ENCODE measurements at regions not wholly inside any gene's neighbourhood (a gene's known extent, or its start where the extent isn't known, plus 50 kb on each side); places are given as distances from the start of the nearest gene placed in this dataset.

GRCh38 chr9:2916382-2916985 is 72.6 kb upstream of the PUM3 start:
- DNase-seq (ENCODE audit: low spot score), result no peak
- TF ChIP-seq, protein P1, sequence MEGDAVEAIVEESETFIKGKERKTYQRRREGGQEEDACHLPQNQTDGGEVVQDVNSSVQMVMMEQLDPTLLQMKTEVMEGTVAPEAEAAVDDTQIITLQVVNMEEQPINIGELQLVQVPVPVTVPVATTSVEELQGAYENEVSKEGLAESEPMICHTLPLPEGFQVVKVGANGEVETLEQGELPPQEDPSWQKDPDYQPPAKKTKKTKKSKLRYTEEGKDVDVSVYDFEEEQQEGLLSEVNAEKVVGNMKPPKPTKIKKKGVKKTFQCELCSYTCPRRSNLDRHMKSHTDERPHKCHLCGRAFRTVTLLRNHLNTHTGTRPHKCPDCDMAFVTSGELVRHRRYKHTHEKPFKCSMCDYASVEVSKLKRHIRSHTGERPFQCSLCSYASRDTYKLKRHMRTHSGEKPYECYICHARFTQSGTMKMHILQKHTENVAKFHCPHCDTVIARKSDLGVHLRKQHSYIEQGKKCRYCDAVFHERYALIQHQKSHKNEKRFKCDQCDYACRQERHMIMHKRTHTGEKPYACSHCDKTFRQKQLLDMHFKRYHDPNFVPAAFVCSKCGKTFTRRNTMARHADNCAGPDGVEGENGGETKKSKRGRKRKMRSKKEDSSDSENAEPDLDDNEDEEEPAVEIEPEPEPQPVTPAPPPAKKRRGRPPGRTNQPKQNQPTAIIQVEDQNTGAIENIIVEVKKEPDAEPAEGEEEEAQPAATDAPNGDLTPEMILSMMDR (IDR thresholded peaks at IDR 0.05; ENCODE audit: unreplicated experiment), result no peak
- Mint-ChIP-seq H3K27me3 (ENCODE audit: unreplicated experiment) (no peaks in the 10 kb centered on the region), H3K4me3 (ENCODE audit: unreplicated experiment) (no peak overlapping the region), H3K9me3 (ENCODE audit: unreplicated experiment) (no peaks in the 10 kb centered on the region), H3K27ac (ENCODE audit: unreplicated experiment) (no peak overlapping the region), H3K36me3 (ENCODE audit: low read depth, unreplicated experiment) (no peaks in the 10 kb centered on the region), H3K4me1 (ENCODE audit: unreplicated experiment) (peaks cover 2% of the 10 kb centered on the region)

GRCh38 chr9:2913026-2913425 is 69.1 kb upstream of the PUM3 start:
- Mint-ChIP-seq H3K27ac (ENCODE audit: unreplicated experiment) (no peak overlapping the region), H3K4me3 (ENCODE audit: unreplicated experiment) (no peak overlapping the region), H3K27me3 (ENCODE audit: unreplicated experiment) (no peaks in the 10 kb centered on the region), H3K4me1 (ENCODE audit: unreplicated experiment) (peaks cover 2% of the 10 kb centered on the region), H3K36me3 (ENCODE audit: low read depth, unreplicated experiment) (no peaks in the 10 kb centered on the region), H3K9me3 (ENCODE audit: unreplicated experiment) (no peaks in the 10 kb centered on the region)
- no peak for DNase-seq (ENCODE audit: low spot score)
- TF ChIP-seq, protein P1 (IDR thresholded peaks at IDR 0.05; ENCODE audit: unreplicated experiment), result no peak

- Mint-ChIP-seq H3K27me3 (ENCODE audit: unreplicated experiment) (no peaks in the 10 kb centered on the region), H3K4me3 (ENCODE audit: unreplicated experiment) (no peak overlapping the region), H3K36me3 (ENCODE audit: low read depth, unreplicated experiment) (no peaks in the 10 kb centered on the region), H3K9me3 (ENCODE audit: unreplicated experiment) (no peaks in the 10 kb centered on the region), H3K27ac (ENCODE audit: unreplicated experiment) (no peak overlapping the region), H3K4me1 (ENCODE audit: unreplicated experiment) (no peaks in the 10 kb centered on the region)
- no peak for DNase-seq (ENCODE audit: low spot score)
- TF ChIP-seq, protein P1 (IDR thresholded peaks at IDR 0.05; ENCODE audit: unreplicated experiment), result no peak
Measured at GRCh38 chr9:2907411-2907810, 63.5 kb upstream of the PUM3 start.

DNA sequence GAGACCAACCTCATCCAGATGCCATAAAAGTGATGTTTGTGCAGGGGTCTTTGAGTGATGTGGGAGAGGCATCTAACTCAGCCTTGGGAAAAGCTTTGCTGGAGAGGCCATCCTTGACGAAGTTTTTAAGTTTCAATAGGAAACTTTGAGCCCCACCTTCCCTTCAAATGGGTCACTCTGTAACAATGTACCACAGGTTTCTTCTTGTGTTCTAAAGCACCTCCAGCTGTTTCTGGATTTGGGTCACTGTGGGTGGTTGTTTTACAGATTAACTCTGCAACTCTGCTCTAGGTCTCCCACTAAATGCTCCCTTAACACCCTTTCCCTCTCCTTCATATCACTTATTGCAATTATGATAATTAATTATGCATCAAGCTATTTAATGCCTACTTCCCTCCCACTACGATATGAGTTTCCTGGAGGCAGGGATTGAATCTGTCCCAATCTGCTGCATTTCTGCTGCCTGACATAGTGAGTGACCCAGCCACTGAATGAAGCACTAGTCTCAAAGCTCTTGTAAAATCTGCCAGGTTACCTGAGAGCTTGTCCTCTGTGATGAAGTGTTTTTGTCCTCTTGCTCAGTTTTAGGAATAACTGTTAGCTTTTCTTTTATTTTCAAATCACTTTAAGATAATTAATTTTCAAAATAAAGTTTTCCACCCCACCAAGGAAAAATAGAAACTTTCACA is 60.5 kb upstream of the PUM3 start:
- H3K36me3 Mint-ChIP-seq (ENCODE audit: low read depth, unreplicated experiment), result no peaks in the 10 kb centered on the region
- H3K4me3 Mint-ChIP-seq (ENCODE audit: unreplicated experiment), result no peak overlapping the region
- no peaks in the 10 kb centered on the region for H3K27me3 Mint-ChIP-seq (ENCODE audit: unreplicated experiment)
- DNase-seq (ENCODE audit: low spot score), result no peak
- no peaks in the 10 kb centered on the region for H3K9me3 Mint-ChIP-seq (ENCODE audit: unreplicated experiment)
- no peak overlapping the region for H3K27ac Mint-ChIP-seq (ENCODE audit: unreplicated experiment)
- TF ChIP-seq, protein P1 (IDR thresholded peaks at IDR 0.05; ENCODE audit: unreplicated experiment), result no peak
- no peaks in the 10 kb centered on the region for H3K4me1 Mint-ChIP-seq (ENCODE audit: unreplicated experiment)

Measured in endothelial cell (in vitro differentiated cells).